ENCODE measurements at regions not wholly inside any gene's neighbourhood (a gene's known extent, or its start where the extent isn't known, plus 50 kb on each side); places are given as distances from the start of the nearest gene placed in this dataset.

DNA sequence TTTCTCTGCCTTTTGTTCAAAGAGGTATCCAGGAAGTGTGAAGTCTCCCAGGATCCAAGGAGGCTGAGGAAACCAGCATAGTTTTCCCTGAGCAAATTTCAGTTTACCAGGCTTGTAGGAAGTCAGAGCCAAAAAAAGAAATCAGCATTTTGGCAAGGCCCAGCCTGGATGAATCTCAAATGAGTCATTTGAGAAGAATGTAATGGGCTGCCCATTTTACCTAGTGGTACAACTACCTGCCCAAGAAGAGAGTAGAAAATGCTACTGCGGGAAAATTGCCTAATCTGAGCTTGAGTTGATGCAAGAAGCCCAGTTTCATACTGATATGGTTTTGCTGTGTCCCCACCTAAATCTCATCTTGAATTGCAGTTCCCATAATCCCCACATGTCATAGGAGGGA, 284.1 kb upstream of the ZNF507 start:
- TF ChIP-seq, protein P1, sequence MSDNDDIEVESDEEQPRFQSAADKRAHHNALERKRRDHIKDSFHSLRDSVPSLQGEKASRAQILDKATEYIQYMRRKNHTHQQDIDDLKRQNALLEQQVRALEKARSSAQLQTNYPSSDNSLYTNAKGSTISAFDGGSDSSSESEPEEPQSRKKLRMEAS (IDR thresholded peaks at IDR 0.05) = no peak
- TF ChIP-seq NPAS2 (CRISPR knock-in tag; IDR thresholded peaks at IDR 0.05; ENCODE audit: borderline replicate concordance) = no peak
- TF ChIP-seq GATA3 (IDR thresholded peaks at IDR 0.05; ENCODE audit: borderline replicate concordance) = no peak
- TF ChIP-seq CHD4 (IDR thresholded peaks at IDR 0.05; ENCODE audit: borderline replicate concordance) = no peak
- TF ChIP-seq, protein P2, sequence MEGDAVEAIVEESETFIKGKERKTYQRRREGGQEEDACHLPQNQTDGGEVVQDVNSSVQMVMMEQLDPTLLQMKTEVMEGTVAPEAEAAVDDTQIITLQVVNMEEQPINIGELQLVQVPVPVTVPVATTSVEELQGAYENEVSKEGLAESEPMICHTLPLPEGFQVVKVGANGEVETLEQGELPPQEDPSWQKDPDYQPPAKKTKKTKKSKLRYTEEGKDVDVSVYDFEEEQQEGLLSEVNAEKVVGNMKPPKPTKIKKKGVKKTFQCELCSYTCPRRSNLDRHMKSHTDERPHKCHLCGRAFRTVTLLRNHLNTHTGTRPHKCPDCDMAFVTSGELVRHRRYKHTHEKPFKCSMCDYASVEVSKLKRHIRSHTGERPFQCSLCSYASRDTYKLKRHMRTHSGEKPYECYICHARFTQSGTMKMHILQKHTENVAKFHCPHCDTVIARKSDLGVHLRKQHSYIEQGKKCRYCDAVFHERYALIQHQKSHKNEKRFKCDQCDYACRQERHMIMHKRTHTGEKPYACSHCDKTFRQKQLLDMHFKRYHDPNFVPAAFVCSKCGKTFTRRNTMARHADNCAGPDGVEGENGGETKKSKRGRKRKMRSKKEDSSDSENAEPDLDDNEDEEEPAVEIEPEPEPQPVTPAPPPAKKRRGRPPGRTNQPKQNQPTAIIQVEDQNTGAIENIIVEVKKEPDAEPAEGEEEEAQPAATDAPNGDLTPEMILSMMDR (IDR thresholded peaks at IDR 0.05) = no peak
- TF ChIP-seq MAFK (IDR thresholded peaks at IDR 0.05; ENCODE audit: partially characterized antibody) = no peak
- no peak for TF ChIP-seq POLR2A (IDR thresholded peaks at IDR 0.05; ENCODE audit: low read length)
- no peak for TF ChIP-seq MYC (IDR thresholded peaks at IDR 0.05; ENCODE audit: borderline replicate concordance, low read length)
- no peak for TF ChIP-seq EP300 (IDR thresholded peaks at IDR 0.05)

All from A549 (cell line).